NCI-H446 (cell line): ENCODE measurements at regions not wholly inside any gene's neighbourhood (a gene's known extent, or its start where the extent isn't known, plus 50 kb on each side); places are given as distances from the start of the nearest gene placed in this dataset.
A peak's percentile ranks its signal among the peaks of the same experiment; 100 is the strongest.

Experiments
- DNase-seq, 2 experiments: peaks; one replicate each; lab custom pipeline; 2025; lab: John Stamatoyannopoulos, UW

DNA sequence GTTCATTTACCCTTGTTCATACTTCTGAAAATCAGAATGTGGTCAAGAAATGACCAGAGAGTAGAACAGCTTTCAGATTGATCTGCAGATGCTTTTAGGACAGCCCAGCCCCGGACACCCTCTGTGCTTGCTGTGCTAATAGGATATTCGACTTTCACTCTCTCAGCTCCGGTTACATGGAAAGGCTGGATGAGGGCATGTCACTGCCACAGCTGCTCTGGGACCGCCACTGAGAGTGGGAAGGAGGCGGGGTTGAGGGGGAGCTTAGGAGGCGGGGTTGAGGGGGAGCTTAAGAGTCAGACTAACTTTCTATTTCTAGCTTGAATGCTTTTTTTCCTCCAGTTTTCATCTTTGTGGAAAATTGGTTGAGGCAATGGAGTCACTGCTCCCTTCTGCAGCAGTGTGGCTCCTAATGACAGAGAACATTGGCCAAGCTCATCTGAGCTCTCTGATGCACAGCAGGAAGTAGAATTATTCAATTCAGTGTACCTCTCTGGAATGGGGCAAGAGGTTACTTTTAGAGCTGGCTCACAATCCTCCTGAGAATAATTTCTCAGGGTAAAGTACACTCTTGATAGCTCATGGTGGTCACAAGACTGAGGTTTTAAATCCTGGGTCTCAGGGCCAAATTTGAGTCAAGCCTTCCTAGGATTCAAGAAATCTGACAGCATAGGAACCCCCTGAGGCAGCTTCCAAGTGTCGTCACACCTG is 74.6 kb upstream of the NPAS1 start:
- DNase-seq = no peak

DNA sequence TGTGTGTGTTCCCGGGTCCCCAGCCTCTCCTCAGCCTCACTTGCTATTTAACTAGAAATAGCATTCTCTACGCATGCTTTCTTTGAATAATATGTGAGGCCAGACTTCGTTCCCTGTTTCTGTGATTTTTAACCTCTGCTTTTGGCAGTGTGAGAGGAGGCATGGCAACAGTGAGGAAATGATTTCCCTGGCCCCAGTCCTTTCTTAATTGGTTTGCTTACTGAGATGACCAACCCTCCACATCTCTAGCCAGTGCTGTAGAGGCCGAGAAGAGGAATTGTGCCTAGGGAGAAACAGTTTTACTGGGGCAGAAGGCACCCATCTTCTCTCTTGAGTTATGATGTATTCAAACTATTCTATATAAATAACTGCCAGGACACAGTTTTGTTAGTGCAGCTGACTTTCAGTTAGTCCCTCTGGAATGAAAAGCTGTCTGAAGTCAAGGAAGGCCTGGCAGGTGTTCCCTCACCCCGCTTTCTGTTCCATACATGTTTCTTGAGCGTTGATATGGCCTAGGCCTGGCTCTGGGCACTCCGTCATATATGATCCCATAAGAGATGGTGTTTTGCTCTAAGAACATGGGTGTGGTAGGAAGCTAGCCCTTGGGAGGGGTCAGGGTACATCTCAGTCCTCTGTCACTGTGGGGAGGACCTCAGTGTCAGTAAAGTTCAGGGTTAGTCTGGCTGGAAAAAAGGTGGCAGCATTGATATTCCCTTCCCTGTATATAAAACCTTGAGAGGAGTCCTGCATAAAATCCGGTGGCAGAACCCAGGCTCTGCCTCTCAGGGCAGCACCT is 73.7 kb upstream of the NPAS1 start:
- no peak for DNase-seq

DNA sequence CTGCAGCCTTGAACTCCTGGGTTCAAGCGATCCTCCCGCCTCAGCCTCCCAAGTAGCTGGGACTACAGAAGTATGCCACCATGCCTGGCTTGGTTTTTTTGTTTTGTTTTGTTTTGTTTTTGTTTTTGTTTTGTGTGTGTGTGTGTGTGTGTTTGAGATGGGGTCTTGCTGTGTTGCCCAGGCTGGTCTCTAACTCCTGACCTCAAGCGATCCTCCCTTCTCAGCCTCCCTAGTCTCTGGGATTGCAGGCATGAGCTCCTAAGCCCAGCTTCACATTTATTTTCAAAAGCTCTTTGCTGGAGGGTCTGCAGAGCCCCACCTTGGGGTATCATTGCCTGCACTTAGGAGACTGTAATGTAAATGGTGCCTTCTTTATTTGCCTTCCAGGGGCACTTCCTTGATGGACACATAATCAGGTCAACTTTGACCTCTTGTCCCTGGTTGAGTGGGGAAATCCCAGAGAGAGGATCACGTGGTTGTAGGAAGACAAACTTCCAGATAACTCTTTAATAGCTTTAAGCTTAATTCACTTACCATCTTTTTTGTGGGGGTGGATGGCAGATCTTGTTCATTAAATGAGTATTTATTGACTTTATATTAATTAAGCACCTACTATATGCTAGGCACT is 72.9 kb upstream of the NPAS1 start:
- no peak for DNase-seq

DNA sequence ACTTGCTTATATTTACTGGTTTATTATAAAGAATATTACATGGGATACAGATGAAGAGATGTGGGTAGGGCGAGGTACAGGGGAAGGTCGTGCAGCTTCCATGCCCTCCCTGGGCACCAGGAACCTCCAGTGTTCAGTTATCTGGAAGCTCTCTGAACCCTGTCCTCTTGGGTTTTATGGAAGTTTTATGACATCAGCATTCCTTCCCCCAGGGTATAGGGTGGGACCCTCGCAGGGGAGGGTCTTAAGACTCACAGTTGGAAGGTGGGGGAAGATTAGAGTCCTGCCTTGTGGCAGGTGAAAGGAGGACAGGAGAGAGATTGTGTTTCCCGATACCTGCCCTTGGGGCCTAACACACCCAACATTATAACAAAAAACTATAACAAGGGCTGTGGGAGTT is 71.8 kb upstream of the NPAS1 start:
- DNase-seq = no peak

DNA sequence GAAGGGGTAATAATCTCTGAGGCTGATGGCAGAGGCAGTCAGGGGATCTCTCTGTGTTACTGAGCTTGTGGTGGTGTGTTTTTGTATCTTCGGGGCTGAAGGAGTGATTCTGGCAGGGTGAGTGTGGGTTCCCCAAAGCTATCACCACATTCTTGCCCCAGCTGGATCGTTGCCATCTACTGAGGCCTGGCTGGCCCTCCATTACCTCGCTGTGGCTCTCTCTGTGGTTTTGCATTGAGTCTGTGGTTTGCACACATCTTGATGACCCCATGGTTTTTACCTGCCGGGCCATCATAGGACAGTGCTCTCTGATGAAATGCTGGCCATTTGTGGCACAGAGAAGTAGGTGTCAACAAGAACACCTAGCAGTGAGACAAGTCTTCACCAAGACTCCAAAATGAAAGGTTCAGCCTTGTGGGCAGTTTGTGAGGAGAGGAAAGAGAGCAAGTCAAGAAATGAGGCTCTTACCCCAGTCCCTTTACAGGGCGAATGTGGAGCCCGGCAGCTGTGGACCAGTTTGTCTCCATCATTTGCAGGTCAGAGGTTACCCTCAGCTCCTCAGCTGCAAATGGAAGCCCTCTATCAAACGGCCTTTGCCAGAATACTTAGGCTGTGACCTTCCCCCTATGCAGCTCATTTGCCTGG is 69.0 kb upstream of the NPAS1 start:
- no peak for DNase-seq

DNA sequence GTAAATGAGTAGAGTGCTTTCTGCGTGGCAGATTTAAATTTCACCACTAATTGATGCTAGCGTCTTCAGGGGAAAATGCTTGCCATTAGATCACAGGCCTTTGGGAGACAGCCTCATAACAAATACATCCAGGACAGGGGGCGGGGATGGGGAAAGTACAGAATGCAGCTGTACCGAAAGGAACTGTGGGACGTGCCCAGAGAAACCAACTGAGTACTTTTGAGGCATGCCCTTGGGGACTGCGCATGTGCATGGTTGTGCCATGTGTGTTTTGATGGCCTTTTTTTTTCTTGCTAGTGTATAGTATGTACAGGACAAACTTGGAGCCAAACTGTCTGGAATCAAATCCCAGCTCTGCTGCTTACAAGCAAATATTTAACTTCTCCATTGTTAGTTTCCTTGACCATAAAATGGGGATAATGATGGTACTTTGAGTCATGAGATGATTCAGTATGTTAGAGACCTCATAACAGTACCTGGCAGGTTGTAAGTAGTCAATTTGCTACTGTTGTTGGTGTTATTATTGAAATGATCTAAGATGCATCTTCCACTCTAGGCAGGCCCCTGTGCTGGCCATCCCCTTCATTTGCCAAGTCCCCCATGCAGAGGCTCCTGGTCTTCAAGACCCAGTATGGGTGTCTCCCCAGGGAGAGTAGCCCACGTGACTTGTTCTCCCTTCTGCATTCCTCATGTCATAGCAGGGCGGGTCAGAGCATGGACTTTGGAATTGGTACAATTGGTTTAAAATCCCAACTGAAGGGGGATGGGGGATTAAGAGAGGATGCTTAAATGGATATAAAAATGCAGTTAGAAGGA is 68.3 kb upstream of the NPAS1 start:
- DNase-seq = no peak

DNA sequence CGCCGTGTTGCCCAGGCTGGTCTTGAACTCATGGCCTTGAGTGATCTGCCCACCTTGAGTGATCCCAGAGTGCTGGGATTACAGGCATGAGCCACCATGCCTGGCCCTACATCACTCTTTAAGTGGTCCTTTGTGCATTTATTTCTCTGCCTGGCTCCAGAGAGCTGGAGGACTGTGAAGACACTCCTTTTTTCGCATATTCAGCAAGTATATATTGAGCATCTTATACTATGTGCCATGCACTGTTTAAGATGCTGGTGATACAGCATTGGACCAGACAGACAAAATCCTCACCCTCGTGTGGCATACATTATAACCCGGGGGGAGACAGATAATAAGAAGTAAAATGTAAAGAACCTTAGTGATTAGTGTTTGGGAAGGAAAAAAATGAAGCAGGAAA is 66.8 kb upstream of the NPAS1 start:
- no peak for DNase-seq

DNA sequence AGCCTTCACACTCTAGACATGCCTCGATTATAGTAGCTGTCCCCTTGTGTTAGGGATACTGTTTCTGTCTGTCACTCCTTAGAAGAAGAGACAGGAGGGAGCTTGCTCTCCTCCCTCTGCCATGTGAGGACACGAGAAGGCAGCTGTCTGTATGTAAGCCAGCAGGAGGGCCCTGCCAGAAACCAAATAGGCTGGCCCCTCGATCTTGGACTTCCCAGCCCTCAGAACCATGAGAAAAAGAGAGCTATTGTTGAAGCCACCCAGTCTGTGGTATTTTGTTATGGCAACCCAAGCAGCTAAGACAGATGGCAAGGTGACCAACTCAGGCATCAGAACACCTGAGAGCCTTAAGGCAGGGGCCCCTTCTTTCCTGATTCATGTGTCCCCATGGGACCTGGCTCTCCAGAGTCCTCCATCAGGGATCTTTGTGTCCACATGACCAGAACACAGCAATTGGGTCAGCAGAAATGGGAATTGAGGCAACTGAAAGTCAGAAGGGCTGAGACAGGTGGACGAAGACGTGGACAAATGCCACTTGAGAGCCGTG is 65.6 kb upstream of the NPAS1 start:
- DNase-seq = no peak

DNA sequence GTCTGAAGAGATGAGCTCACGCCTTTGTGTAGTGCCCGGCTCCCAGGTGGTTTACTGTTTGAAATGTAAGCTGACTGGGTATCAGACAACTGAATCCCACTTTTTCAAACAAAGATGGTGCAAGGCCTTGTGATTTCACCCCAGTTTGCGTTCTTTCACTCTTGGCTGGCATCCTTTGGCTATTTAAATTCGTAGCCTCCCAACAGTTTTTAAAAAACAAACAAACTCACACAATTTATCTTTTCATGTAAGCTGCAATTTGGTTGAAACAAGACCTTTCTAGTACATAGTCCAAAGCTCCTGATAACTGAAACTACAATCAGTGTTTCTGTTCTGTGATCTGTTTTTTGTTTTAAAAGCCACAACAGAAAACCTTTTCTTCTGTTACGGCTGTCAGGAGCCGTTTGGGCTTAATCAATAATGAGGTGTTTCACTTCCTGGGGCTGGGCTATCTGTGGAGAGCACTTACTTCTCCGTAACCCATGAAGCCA is 65.1 kb upstream of the NPAS1 start:
- no peak for DNase-seq

DNA sequence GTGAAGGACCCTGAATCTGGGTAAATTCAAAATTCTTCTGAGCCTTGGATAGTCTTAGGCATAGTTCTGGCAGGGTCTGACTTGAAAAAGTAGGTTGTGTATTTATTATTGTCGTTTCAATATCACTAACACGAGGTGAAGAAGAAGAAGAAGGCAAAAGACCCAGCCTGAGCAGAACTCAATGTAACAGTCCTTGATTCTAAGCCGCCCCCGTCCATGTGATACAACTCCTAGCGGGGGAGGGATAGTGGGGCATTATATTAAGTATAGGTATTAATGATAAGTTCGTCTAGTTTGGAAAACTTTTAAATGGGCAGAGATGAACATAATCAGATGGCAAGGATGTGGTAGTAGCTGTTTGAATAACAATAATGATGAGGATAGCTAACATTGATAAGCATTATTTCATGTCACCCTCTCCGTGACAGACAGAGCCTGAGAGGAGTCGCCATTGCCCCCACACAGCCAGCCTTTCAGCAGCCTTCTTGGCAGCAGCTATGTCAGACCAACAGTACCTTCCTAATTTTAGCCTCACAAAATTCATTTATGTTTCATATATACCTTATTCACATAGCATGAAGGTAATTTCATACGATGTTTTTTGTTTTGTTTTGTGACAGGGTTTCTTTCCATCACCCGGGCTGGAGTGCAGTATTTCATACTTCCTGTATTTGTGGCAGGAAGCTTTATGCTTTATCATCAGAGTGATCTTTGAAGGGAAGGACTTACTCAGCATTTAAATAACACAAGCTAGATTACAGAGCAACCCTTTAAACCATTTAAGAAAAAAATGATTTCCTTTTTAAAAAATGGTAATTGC is 64.4 kb upstream of the NPAS1 start:
- no peak for DNase-seq

DNA sequence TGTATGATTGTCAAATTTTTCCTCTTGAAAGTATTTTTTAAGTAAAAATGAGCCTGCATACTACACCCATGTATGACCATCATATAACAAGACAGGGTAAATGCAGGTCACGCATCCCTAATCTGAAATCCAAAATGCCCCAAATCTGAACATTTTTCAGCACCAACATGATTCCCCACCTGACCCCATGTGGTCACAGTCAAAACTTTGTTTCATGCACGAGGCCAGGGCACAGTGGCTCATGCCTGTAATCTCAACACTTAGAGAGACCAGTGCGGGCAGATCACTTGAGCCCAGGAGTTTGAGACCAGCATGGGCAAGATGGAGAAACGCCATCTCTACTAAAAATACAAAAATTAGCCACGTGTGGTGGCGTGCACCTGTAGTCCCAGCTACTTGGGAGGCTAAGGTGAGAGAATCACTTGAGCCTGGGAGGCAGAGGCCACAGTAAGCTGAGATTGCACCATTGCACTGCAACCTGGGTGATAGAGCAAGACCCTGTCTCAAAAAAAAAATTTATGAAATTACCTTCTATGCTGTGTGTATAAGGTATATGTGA is 63.7 kb upstream of the NPAS1 start:
- DNase-seq = no peak

DNA sequence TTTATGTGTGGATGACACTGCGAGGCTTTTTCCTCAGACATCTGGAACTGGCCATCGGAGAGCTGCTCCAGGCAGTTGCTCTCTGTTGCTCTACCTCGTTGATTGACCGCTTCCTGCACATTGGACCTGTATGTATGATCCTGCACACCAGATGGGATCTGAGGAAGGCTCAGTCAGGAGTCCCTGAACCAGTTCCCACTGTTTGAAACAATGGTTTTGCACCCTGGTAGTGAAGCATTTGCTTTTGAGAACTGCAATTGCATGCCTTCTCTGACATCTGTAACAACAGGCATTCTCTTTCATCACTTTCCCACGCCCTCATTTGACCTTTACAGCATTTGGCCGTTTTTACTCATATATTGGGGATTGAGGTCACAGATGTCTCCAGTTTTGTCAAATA is 61.1 kb upstream of the NPAS1 start:
- DNase-seq = no peak

DNA sequence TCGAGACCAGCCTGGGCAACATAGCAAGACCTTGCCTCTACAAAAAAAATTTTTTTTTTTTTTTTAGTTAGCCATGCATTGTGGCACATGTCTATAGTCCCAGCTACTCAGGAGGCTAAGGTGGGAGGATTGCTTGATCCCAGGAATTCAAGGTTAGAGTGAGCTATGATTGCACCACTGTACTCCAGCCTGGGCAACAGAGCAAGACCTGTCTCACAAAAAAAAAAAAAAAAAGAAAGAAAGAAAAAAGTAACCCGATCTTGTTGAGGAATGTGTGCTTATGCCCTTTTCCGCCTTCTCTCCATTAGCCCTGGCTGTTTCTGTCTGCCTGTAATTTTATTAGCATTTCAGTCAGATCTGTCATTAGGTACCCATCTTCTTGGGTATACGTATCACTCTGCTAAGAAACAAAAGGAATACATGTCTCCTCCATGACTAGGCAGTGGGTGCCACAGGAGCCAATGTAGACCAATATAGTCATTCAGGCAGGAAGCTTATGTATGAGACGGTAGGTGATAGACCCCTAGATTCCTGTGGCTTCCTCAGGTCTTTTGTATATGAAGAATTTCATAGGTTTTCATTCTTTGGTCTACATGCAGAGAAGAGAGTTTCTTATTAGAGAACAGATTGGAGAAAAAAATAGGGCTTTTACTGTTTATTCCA is 59.6 kb upstream of the NPAS1 start:
- no peak for DNase-seq

DNA sequence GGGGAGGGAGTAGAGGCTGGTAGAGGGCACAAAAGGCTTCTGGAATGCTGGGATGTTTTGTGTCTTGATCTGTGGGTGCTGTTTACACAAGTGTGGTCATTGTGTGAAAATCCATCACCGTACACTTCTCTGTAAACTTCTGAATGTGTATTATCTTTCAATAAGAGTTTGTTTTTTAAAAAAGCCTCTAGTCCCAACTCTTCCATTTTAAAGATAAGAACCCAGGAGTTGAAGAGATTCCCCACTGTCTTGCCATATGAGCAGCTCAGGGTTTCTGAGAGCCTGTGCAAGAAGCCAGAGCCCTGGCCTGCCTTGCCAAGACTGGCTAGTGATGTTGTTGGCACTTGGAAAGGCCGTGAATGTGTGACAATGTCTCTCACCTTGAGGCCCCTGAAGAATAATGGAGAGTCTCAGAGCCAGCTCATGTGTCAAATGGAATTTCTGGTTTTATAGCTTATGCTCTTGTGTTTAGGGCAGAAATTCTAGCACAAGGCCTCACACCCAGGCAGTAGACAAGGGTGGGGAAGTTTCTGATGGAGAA is 57.5 kb upstream of the NPAS1 start:
- DNase-seq = no peak

DNA sequence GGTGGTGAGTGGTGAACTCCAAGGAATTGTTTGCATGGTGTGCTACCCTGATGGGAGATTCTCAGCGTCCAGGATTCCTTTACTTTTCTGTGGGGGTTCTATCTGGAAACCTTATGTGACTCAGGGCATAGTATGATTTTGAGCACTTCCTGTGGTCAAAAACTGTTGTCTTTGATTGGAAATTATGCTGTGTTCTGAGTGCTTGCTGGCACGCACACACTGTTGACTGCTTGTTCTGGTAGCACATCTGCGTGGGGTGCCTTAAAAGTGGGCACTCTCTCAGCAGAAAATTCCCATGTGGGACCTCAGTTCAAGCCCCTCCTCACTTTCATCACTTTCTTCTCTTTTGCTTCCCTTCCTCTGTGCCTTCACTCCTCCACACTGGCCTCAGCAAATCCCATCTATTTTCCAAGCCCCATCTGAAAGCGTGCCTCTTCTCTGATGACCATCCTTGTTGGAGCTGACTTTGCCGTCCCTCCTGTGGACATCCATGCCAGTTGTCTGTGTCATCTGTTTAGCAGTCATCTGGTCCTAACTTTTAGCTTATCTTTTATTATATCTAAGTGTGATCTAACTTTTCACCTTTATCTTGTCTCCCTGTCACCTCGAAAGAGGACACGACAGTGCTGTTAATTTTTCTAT is 56.4 kb upstream of the NPAS1 start:
- DNase-seq = no peak

DNA sequence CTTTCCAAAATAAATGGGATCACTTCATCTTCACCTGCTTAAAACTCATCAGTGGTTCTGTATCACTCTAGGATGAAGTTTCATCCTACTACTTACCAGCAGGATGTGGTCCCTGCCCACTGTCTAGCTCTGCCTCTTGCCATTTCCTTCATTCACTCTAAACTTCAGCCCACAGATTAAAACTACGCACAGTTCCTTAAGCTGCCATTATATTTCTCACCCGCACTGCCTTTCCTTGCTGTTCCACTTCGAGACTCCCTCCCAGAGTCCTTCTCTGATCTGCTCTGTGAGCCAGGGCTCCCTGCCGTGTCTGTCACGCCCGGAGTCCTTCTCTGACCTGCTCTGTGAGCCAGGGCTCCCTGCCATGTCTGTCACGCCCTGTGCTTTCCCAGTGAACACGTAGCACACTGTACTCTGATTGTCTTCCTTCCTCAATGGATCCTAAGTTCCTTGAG is 52.0 kb upstream of the NPAS1 start:
- DNase-seq = peak in 1 of 2 experiments; percentile 36
